HUES64 (cell line): ENCODE measurements at regions not wholly inside any gene's neighbourhood (a gene's known extent, or its start where the extent isn't known, plus 50 kb on each side); places are given as distances from the start of the nearest gene placed in this dataset.

Experiments used
- H3K27ac ChIP-seq: 2 replicates; pipeline ENCODE4 v1.7.0; 2013; ENCODE audit warnings: low read depth, low read length, inconsistent platforms
- H3K27me3 ChIP-seq: 2 replicates; pipeline ENCODE4 v1.6.1; 2013; ENCODE audit warnings: mild to moderate bottlenecking, low read length; ENCODE audit not compliant: insufficient read depth
- H3K36me3 ChIP-seq: 2 replicates; pipeline ENCODE4 v1.6.1; 2013; ENCODE audit warnings: mild to moderate bottlenecking, low read length; ENCODE audit not compliant: insufficient read depth
- H3K4me1 ChIP-seq: 2 replicates; pipeline ENCODE4 v1.6.1; 2013; ENCODE audit warnings: mild to moderate bottlenecking, low read length, moderate library complexity; ENCODE audit not compliant: insufficient read depth
- H3K4me3 ChIP-seq: 2 replicates; pipeline ENCODE4 v1.5.1; 2013; ENCODE audit warnings: mild to moderate bottlenecking, low read length, moderate library complexity
- H3K9ac ChIP-seq: 2 replicates; pipeline ENCODE4 v1.6.1; 2013; ENCODE audit warnings: mild to moderate bottlenecking, low read depth, low read length
- H3K9me3 ChIP-seq: 2 replicates; pipeline ENCODE4 v1.6.1; 2013; ENCODE audit warnings: low read depth, low read length; ENCODE audit not compliant: insufficient read depth
- WGBS: fragments of 150-250, 120-280 bp; methylation state at CpG from one replicate; pipeline ENCODE4 v1.1.7; 2013; ENCODE audit warnings: missing lambda C conversion rate; 5-methylcytosine and 5-hydroxymethylcytosine counted together

- no peaks in the 10 kb centered on the region for H3K9me3 ChIP-seq
- peaks cover 9% of the 10 kb centered on the region; the same call in 1 of the 2 replicates for H3K4me1 ChIP-seq
- 100% methylated on average over 1 of the region's 1 CpG for WGBS
- no peaks in the 10 kb centered on the region for H3K27me3 ChIP-seq
- no peaks in the 10 kb centered on the region for H3K36me3 ChIP-seq
- no peak overlapping the region for H3K9ac ChIP-seq
- no peak overlapping the region for H3K4me3 ChIP-seq
- H3K27ac ChIP-seq: no peak overlapping the region
These were observed 209.6 kb upstream of the PLSCR5 start for GRCh38 chr3:146814601-146815315.

GRCh38 chr3:146813496-146813895, 208.3 kb upstream of the PLSCR5 start:
- Histone ChIP-seq H3K36me3 (no peaks in the 10 kb centered on the region), H3K27me3 (no peaks in the 10 kb centered on the region), H3K9ac (no peak overlapping the region), H3K27ac (no peak overlapping the region), H3K9me3 (no peaks in the 10 kb centered on the region), H3K4me3 (no peak overlapping the region), H3K4me1 (peaks cover 9% of the 10 kb centered on the region; the same call in 1 of the 2 replicates)
- WGBS: 67% methylated on average over 1 of the region's 1 CpG

GRCh38 chr3:146803745-146804144, 198.6 kb upstream of the PLSCR5 start:
- Histone ChIP-seq H3K9ac (no peak overlapping the region), H3K36me3 (no peaks in the 10 kb centered on the region), H3K27me3 (no peaks in the 10 kb centered on the region), H3K9me3 (no peaks in the 10 kb centered on the region), H3K27ac (no peak overlapping the region), H3K4me3 (no peak overlapping the region), H3K4me1 (peaks cover 5% of the 10 kb centered on the region; the same call in 1 of the 2 replicates)
- 67% methylated on average over 2 of the region's 2 CpGs for WGBS

- no peaks in the 10 kb centered on the region for H3K9me3 ChIP-seq
- H3K36me3 ChIP-seq: no peaks in the 10 kb centered on the region
- peaks cover 5% of the 10 kb centered on the region; the same call in 1 of the 2 replicates for H3K4me1 ChIP-seq
- no peaks in the 10 kb centered on the region for H3K27me3 ChIP-seq
- 81% methylated on average over 2 of the region's 2 CpGs for WGBS
- H3K27ac ChIP-seq: no peak overlapping the region
- no peak overlapping the region for H3K4me3 ChIP-seq
- H3K9ac ChIP-seq: no peak overlapping the region
These were observed 196.3 kb upstream of the PLSCR5 start for GRCh38 chr3:146801492-146801891.

DNA sequence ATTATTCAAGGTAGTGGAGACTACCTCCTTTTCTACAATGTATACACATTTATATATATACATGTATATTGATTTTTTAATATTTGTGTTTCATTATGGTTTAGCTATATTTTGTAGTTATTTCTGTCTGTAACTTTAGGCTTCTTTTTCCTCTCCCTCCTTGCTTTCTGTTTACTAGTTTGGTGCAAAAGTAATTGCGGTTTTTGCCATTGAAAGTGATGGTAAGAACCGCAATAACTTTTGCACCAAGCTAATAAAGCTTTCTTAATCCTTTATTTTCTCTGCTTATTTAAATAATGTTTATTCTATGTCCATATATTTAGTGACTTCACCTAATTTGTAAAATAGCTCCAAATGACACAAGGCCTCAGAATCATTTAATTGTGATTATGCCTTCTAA, 195.3 kb upstream of the PLSCR5 start:
- Histone ChIP-seq H3K27me3 (no peaks in the 10 kb centered on the region), H3K9ac (no peak overlapping the region), H3K4me1 (peaks cover 9% of the 10 kb centered on the region), H3K36me3 (no peaks in the 10 kb centered on the region), H3K4me3 (no peak overlapping the region), H3K9me3 (no peaks in the 10 kb centered on the region), H3K27ac (no peak overlapping the region)
- WGBS: no CpG with 5 or more reads among the region's 2 CpGs

DNA sequence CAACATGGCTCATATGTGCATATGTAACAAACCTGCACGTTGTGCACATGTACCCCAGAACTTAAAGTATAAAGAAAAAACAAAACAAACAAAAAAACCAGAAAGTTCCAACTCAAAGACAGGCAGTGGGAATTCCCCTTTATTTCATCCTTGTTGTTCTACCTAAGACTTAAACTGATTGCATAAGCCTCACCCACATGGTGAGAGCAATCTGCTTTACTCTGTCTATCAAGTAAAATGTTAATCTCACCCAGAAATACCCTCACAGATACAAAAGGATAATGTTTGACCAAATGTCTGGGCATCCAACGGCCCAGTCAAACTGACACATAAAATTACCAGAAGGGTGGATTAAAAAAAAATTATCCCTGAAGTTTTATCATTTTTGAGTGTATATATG, 190.9 kb upstream of the PLSCR5 start:
- Histone ChIP-seq H3K27me3 (no peaks in the 10 kb centered on the region), H3K4me3 (no peak overlapping the region), H3K9ac (no peak overlapping the region), H3K4me1 (peaks cover 4% of the 10 kb centered on the region; the same call in 1 of the 2 replicates), H3K27ac (no peak overlapping the region), H3K9me3 (no peaks in the 10 kb centered on the region), H3K36me3 (no peaks in the 10 kb centered on the region)
- 64% methylated on average over 2 of the region's 2 CpGs for WGBS

GRCh38 chr3:146783446-146783845, 178.3 kb upstream of the PLSCR5 start:
- Histone ChIP-seq H3K4me3 (no peak overlapping the region), H3K9me3 (no peaks in the 10 kb centered on the region), H3K27me3 (peaks cover 20% of the 10 kb centered on the region), H3K4me1 (peaks cover 40% of the 10 kb centered on the region), H3K9ac (no peak overlapping the region), H3K36me3 (no peaks in the 10 kb centered on the region), H3K27ac (no peak overlapping the region)
- WGBS: 94% methylated on average over 1 of the region's 2 CpGs

GRCh38 chr3:146781606-146782005, 176.5 kb upstream of the PLSCR5 start:
- WGBS: no CpG with 5 or more reads among the region's 2 CpGs

GRCh38 chr3:146781059-146781458, 175.9 kb upstream of the PLSCR5 start:
- H3K4me3 ChIP-seq: peak overlapping the region; percentile 28; the same call in 1 of the 2 replicates
- no peak overlapping the region for H3K27ac ChIP-seq
- peaks cover 20% of the 10 kb centered on the region for H3K27me3 ChIP-seq
- 9% methylated on average over 3 of the region's 3 CpGs for WGBS
- H3K9me3 ChIP-seq: no peaks in the 10 kb centered on the region
- no peak overlapping the region for H3K9ac ChIP-seq
- H3K36me3 ChIP-seq: no peaks in the 10 kb centered on the region
- peaks cover 44% of the 10 kb centered on the region for H3K4me1 ChIP-seq

More at GRCh38 chr3:146781606-146782005, 176.5 kb upstream of the PLSCR5 start:
- no peaks in the 10 kb centered on the region for H3K36me3 ChIP-seq
- H3K27me3 ChIP-seq: peaks cover 20% of the 10 kb centered on the region
- peaks cover 44% of the 10 kb centered on the region for H3K4me1 ChIP-seq
- H3K9me3 ChIP-seq: no peaks in the 10 kb centered on the region
- H3K4me3 ChIP-seq: no peak overlapping the region
- no peak overlapping the region for H3K9ac ChIP-seq
- no peak overlapping the region for H3K27ac ChIP-seq

- H3K4me1 ChIP-seq: peaks cover 36% of the 10 kb centered on the region
- H3K9ac ChIP-seq: no peak overlapping the region
- no peaks in the 10 kb centered on the region for H3K36me3 ChIP-seq
- H3K27me3 ChIP-seq: peaks cover 20% of the 10 kb centered on the region
- no peak overlapping the region for H3K27ac ChIP-seq
- 100% methylated on average over 1 of the region's 2 CpGs for WGBS
- no peak overlapping the region for H3K4me3 ChIP-seq
- H3K9me3 ChIP-seq: no peaks in the 10 kb centered on the region
These were observed 175.1 kb upstream of the PLSCR5 start for GRCh38 chr3:146780251-146780650.

- H3K4me1 ChIP-seq: peaks cover 30% of the 10 kb centered on the region
- peaks cover 11% of the 10 kb centered on the region for H3K27me3 ChIP-seq
- no peak overlapping the region for H3K4me3 ChIP-seq
- no peaks in the 10 kb centered on the region for H3K36me3 ChIP-seq
- H3K27ac ChIP-seq: no peak overlapping the region
- no peaks in the 10 kb centered on the region for H3K9me3 ChIP-seq
- no peak overlapping the region for H3K9ac ChIP-seq
These were observed 172.8 kb upstream of the PLSCR5 start for GRCh38 chr3:146777941-146778340.
